Prostate gland (tissue), 2 donors: ENCODE measurements at regions not wholly inside any gene's neighbourhood (a gene's known extent, or its start where the extent isn't known, plus 50 kb on each side); places are given as distances from the start of the nearest gene placed in this dataset.

Source experiments
- DNase-seq: peaks from one replicate; pipeline ENCODE4 v3.0.0-alpha.2; 2019; ENCODE audit warnings: low spot score
- H3K27ac ChIP-seq, 2 donors: fragments of 200-600 bp; sonication (generic); 2 replicates each; pipeline ENCODE4 v1.5.1; 2017 to 2019
- H3K27me3 ChIP-seq: fragments of 200-600 bp; sonication (generic); replicated peaks from 2 replicates; pipeline ENCODE4 v1.5.1; 2019; ENCODE audit not compliant: insufficient read depth
- H3K36me3 ChIP-seq, 2 donors: fragments of 200-600 bp; sonication (generic); 1 replicate in 1 of 2; 2 replicates in 1 of 2; pipeline versions ENCODE4 v1.5.1 to v1.8.1; 2017 to 2019
- H3K4me1 ChIP-seq: fragments of 200-600 bp; sonication (generic); replicated peaks from 2 replicates; pipeline ENCODE4 v1.5.1; 2019
- H3K4me3 ChIP-seq, 2 donors: fragments of 200-600 bp; sonication (generic); 2 replicates each; pipeline ENCODE4 v1.5.1; 2017 to 2019
- H3K9me3 ChIP-seq: fragments of 200-600 bp; sonication (generic); 2 replicates; pipeline ENCODE4 v1.5.1; 2017
- CTCF ChIP-seq, 4 experiments: fragments of 200-600 bp in 2 of 4; fragments of 450-650 bp in 2 of 4; sonication (generic) in 2 of 4; IDR thresholded peaks; 1 replicate in 3 of 4; 2 replicates in 1 of 4; pipeline ENCODE4 v1.5.1; 2016 to 2019; ENCODE audit warnings: antibody characterized with exemption in 4 of 4, mild to moderate bottlenecking in 2 of 4, moderate library complexity in 2 of 4
- POLR2A ChIP-seq: fragments of 450-650 bp; IDR thresholded peaks from one replicate; pipeline ENCODE4 v1.6.1; 2016; ENCODE audit warnings: antibody characterized with exemption, mild to moderate bottlenecking
- POLR2AphosphoS5 ChIP-seq: sonication (generic); formaldehyde crosslinking; IDR thresholded peaks from one replicate; pipeline ENCODE4 v1.6.1; 2017; ENCODE audit warnings: antibody characterized with exemption
- WGBS: methylation state at CpG from one replicate; pipeline ENCODE4 v1.1.5; 2018; 5-methylcytosine and 5-hydroxymethylcytosine counted together
- intact Hi-C: fragments of 100-400 bp; cut with DNase I; formaldehyde crosslinking; loops from one replicate; pipeline ENCODE4 v1.14.2; 2022

GRCh38 chr20:56929606-56930005 lies 300.5 kb downstream of the TFAP2C start:
- Histone ChIP-seq H3K4me3 (no peak overlapping the region), H3K27ac (no peak overlapping the region), H3K4me1 (peaks cover 6% of the 10 kb centered on the region), H3K27me3 (no peaks in the 10 kb centered on the region), H3K9me3 (no peaks in the 10 kb centered on the region), H3K36me3 (no peaks in the 10 kb centered on the region)
- WGBS: 35% methylated on average over 7 of the region's 7 CpGs
- TF ChIP-seq CTCF (IDR thresholded peaks at IDR 0.05) (no peak), POLR2AphosphoS5 (no peak), POLR2A (no peak)
- intact Hi-C loops: no loop called here
- no peak for DNase-seq

- Histone ChIP-seq H3K36me3 (no peaks in the 10 kb centered on the region), H3K4me3 (no peak overlapping the region), H3K9me3 (no peaks in the 10 kb centered on the region), H3K27me3 (no peaks in the 10 kb centered on the region), H3K4me1 (peaks cover under 1% of the 10 kb centered on the region), H3K27ac (no peak overlapping the region)
- DNase-seq: no peak
- TF ChIP-seq POLR2A (no peak), POLR2AphosphoS5 (no peak), CTCF (IDR thresholded peaks at IDR 0.05) (no peak)
- WGBS: 81% methylated on average over 6 of the region's 6 CpGs
- intact Hi-C loops: no loop called here
Observed at GRCh38 chr20:56930876-56931275, 301.8 kb downstream of the TFAP2C start.

- intact Hi-C loops: no loop called here
- Histone ChIP-seq H3K9me3 (no peaks in the 10 kb centered on the region), H3K4me3 (no peak overlapping the region), H3K27me3 (no peaks in the 10 kb centered on the region), H3K4me1 (no peaks in the 10 kb centered on the region), H3K36me3 (no peaks in the 10 kb centered on the region), H3K27ac (no peak overlapping the region)
- no peak for DNase-seq
- 81% methylated on average over 6 of the region's 6 CpGs for WGBS
- TF ChIP-seq POLR2A: no peak
- TF ChIP-seq POLR2AphosphoS5: no peak
- TF ChIP-seq CTCF (IDR thresholded peaks at IDR 0.05): no peak
Observed at GRCh38 chr20:56932575-56933330, 303.6 kb downstream of the TFAP2C start.

- no peak for DNase-seq
- intact Hi-C loops: no loop called here
- 52% methylated on average over 3 of the region's 3 CpGs for WGBS
- no peaks in the 10 kb centered on the region for H3K9me3 ChIP-seq
- no peak overlapping the region for H3K4me3 ChIP-seq
- H3K36me3 ChIP-seq: no peaks in the 10 kb centered on the region
- H3K27me3 ChIP-seq: no peaks in the 10 kb centered on the region
- H3K4me1 ChIP-seq: no peaks in the 10 kb centered on the region
- TF ChIP-seq POLR2A: no peak
- no peak for TF ChIP-seq POLR2AphosphoS5
- TF ChIP-seq CTCF (IDR thresholded peaks at IDR 0.05): no peak
- H3K27ac ChIP-seq: no peak overlapping the region
Observed at GRCh38 chr20:56933331-56933698, 304.2 kb downstream of the TFAP2C start.

- no peak for TF ChIP-seq POLR2A
- no peak for TF ChIP-seq CTCF (IDR thresholded peaks at IDR 0.05)
- TF ChIP-seq POLR2AphosphoS5: no peak
- Histone ChIP-seq H3K27me3 (no peaks in the 10 kb centered on the region), H3K4me3 (no peak overlapping the region), H3K4me1 (no peaks in the 10 kb centered on the region), H3K36me3 (no peaks in the 10 kb centered on the region), H3K27ac (no peak overlapping the region), H3K9me3 (no peaks in the 10 kb centered on the region)
- intact Hi-C loops: no loop called here
- whole genome bisulfite sequencing: 47% methylated on average over 6 of the region's 6 CpGs
- DNase-seq: no peak
Observed at GRCh38 chr20:56934888-56935287, 305.8 kb downstream of the TFAP2C start.
